ENCODE measurements at regions not wholly inside any gene's neighbourhood (a gene's known extent, or its start where the extent isn't known, plus 50 kb on each side); places are given as distances from the start of the nearest gene placed in this dataset.
"Not testable (repeated sequence)": the region's sequence is repeated elsewhere in the genome, so short reads cannot be mapped to it uniquely, and the experiment has no call there.

- Mint-ChIP-seq H3K9me3 (peaks cover 0 to 3% (median 0%) of the 10 kb centered on the region in 3 donors), H3K27ac (no peak overlapping the region), H3K36me3 (no peaks in the 10 kb centered on the region), H3K4me1 (no peaks in the 10 kb centered on the region), H3K4me3 (no peak overlapping the region), H3K27me3 (no peaks in the 10 kb centered on the region)
These were observed 652.3 kb downstream of the SLCO4C1 start for GRCh38 chr5:101643794-101644193.

GRCh38 chr5:101637599-101637998 lies 658.5 kb downstream of the SLCO4C1 start:
- no peaks in the 10 kb centered on the region for H3K36me3 Mint-ChIP-seq
- no peak overlapping the region for H3K4me3 Mint-ChIP-seq
- no peak overlapping the region for H3K27ac Mint-ChIP-seq
- H3K9me3 Mint-ChIP-seq: peaks cover 0 to 5% (median 0%) of the 10 kb centered on the region in 3 donors
- no peaks in the 10 kb centered on the region for H3K27me3 Mint-ChIP-seq
- no peaks in the 10 kb centered on the region for H3K4me1 Mint-ChIP-seq

- H3K4me1 Mint-ChIP-seq, H3K27me3 Mint-ChIP-seq: not testable (repeated sequence)
These were observed 668.3 kb downstream of the SLCO4C1 start for GRCh38 chr5:101627770-101628169.

GRCh38 chr5:101626572-101626971 lies 669.5 kb downstream of the SLCO4C1 start:
- Mint-ChIP-seq H3K4me1 (no peaks in the 10 kb centered on the region), H3K9me3 (peaks cover 0 to 2% (median 1%) of the 10 kb centered on the region in 3 donors), H3K27ac (no peak overlapping the region), H3K27me3 (no peaks in the 10 kb centered on the region), H3K4me3 (no peak overlapping the region), H3K36me3 (no peaks in the 10 kb centered on the region)

More at GRCh38 chr5:101627770-101628169, 668.3 kb downstream of the SLCO4C1 start:
- not testable (repeated sequence) for H3K4me3 Mint-ChIP-seq, H3K27ac Mint-ChIP-seq, H3K36me3 Mint-ChIP-seq, H3K9me3 Mint-ChIP-seq

- Mint-ChIP-seq H3K36me3 (no peaks in the 10 kb centered on the region), H3K4me3 (no peak overlapping the region), H3K9me3 (no peaks in the 10 kb centered on the region), H3K4me1 (no peaks in the 10 kb centered on the region), H3K27me3 (no peaks in the 10 kb centered on the region), H3K27ac (no peak overlapping the region)
These were observed 685.0 kb downstream of the SLCO4C1 start for GRCh38 chr5:101611039-101611438.

GRCh38 chr5:101608322-101608721 lies 687.8 kb downstream of the SLCO4C1 start:
- Mint-ChIP-seq H3K4me3 (no peak overlapping the region), H3K27ac (no peak overlapping the region), H3K36me3 (no peaks in the 10 kb centered on the region), H3K27me3 (no peaks in the 10 kb centered on the region), H3K4me1 (no peaks in the 10 kb centered on the region), H3K9me3 (no peaks in the 10 kb centered on the region)

GRCh38 chr5:101605700-101606099 lies 690.4 kb downstream of the SLCO4C1 start:
- Mint-ChIP-seq H3K27ac (no peak overlapping the region), H3K9me3 (no peaks in the 10 kb centered on the region), H3K36me3 (no peaks in the 10 kb centered on the region), H3K4me1 (no peaks in the 10 kb centered on the region), H3K4me3 (no peak overlapping the region), H3K27me3 (no peaks in the 10 kb centered on the region)

GRCh38 chr5:101600614-101601013 lies 695.5 kb downstream of the SLCO4C1 start:
- H3K4me1 Mint-ChIP-seq: no peaks in the 10 kb centered on the region
- no peak overlapping the region for H3K4me3 Mint-ChIP-seq
- H3K9me3 Mint-ChIP-seq: peaks cover 0 to 12% (median 6%) of the 10 kb centered on the region in 3 donors
- H3K27me3 Mint-ChIP-seq: no peaks in the 10 kb centered on the region
- peaks cover 6% of the 10 kb centered on the region for H3K36me3 Mint-ChIP-seq
- no peak overlapping the region for H3K27ac Mint-ChIP-seq

GRCh38 chr5:101590384-101590783 lies 687.3 kb upstream of the ST8SIA4 start:
- H3K4me3 Mint-ChIP-seq: no peak overlapping the region
- no peaks in the 10 kb centered on the region for H3K4me1 Mint-ChIP-seq
- no peaks in the 10 kb centered on the region for H3K27me3 Mint-ChIP-seq
- peaks cover 2% of the 10 kb centered on the region for H3K36me3 Mint-ChIP-seq
- H3K27ac Mint-ChIP-seq: no peak overlapping the region
- H3K9me3 Mint-ChIP-seq: no peaks in the 10 kb centered on the region

GRCh38 chr5:101585366-101585765 lies 682.3 kb upstream of the ST8SIA4 start:
- Mint-ChIP-seq H3K9me3 (no peaks in the 10 kb centered on the region), H3K27me3 (no peaks in the 10 kb centered on the region), H3K36me3 (peaks cover 2% of the 10 kb centered on the region), H3K4me1 (no peaks in the 10 kb centered on the region), H3K27ac (no peak overlapping the region), H3K4me3 (no peak overlapping the region)

GRCh38 chr5:101580591-101580990 lies 677.5 kb upstream of the ST8SIA4 start:
- Mint-ChIP-seq H3K36me3 (no peaks in the 10 kb centered on the region), H3K27me3 (no peaks in the 10 kb centered on the region), H3K27ac (no peak overlapping the region), H3K4me3 (no peak overlapping the region), H3K4me1 (no peaks in the 10 kb centered on the region), H3K9me3 (no peaks in the 10 kb centered on the region)

GRCh38 chr5:101574017-101574416 lies 670.9 kb upstream of the ST8SIA4 start:
- H3K9me3 Mint-ChIP-seq: no peaks in the 10 kb centered on the region
- no peaks in the 10 kb centered on the region for H3K36me3 Mint-ChIP-seq
- no peaks in the 10 kb centered on the region for H3K27me3 Mint-ChIP-seq
- H3K4me3 Mint-ChIP-seq: no peak overlapping the region
- no peak overlapping the region for H3K27ac Mint-ChIP-seq
- no peaks in the 10 kb centered on the region for H3K4me1 Mint-ChIP-seq

- Mint-ChIP-seq H3K27ac (no peak overlapping the region), H3K27me3 (no peaks in the 10 kb centered on the region), H3K4me1 (no peaks in the 10 kb centered on the region), H3K4me3 (no peak overlapping the region), H3K36me3 (no peaks in the 10 kb centered on the region), H3K9me3 (peaks cover 2 to 7% (median 2%) of the 10 kb centered on the region in 3 donors)
These were observed 657.9 kb upstream of the ST8SIA4 start for GRCh38 chr5:101561018-101561417.

GRCh38 chr5:101543780-101544179 lies 640.7 kb upstream of the ST8SIA4 start:
- H3K27ac Mint-ChIP-seq: no peak overlapping the region
- H3K4me1 Mint-ChIP-seq: no peaks in the 10 kb centered on the region
- H3K36me3 Mint-ChIP-seq: no peaks in the 10 kb centered on the region
- no peak overlapping the region for H3K4me3 Mint-ChIP-seq
- no peaks in the 10 kb centered on the region for H3K9me3 Mint-ChIP-seq
- H3K27me3 Mint-ChIP-seq: no peaks in the 10 kb centered on the region

- Mint-ChIP-seq H3K36me3 (no peaks in the 10 kb centered on the region), H3K9me3 (no peaks in the 10 kb centered on the region), H3K27me3 (no peaks in the 10 kb centered on the region), H3K27ac (no peak overlapping the region), H3K4me1 (no peaks in the 10 kb centered on the region), H3K4me3 (no peak overlapping the region)
These were observed 636.2 kb upstream of the ST8SIA4 start for GRCh38 chr5:101539315-101539714.

GRCh38 chr5:101535626-101536025 lies 632.5 kb upstream of the ST8SIA4 start:
- Mint-ChIP-seq H3K4me3 (no peak overlapping the region), H3K36me3 (no peaks in the 10 kb centered on the region), H3K9me3 (peaks cover 0 to 2% (median 0%) of the 10 kb centered on the region in 3 donors), H3K27me3 (no peaks in the 10 kb centered on the region), H3K27ac (no peak overlapping the region), H3K4me1 (no peaks in the 10 kb centered on the region)

Measured in IgD-negative memory B cell (primary cell).